T-helper 22 cell (primary cell): ENCODE measurements at regions not wholly inside any gene's neighbourhood (a gene's known extent, or its start where the extent isn't known, plus 50 kb on each side); places are given as distances from the start of the nearest gene placed in this dataset.

Source experiments
- DNase-seq: peaks from one replicate; pipeline ENCODE4 v3.0.0-alpha.2; 2020; ENCODE audit warnings: low read depth

- DNase-seq = no peak
Measured at GRCh38 chr4:18247189-18247588, 225.6 kb upstream of the LCORL start.

GRCh38 chr4:18242919-18243693, 221.6 kb upstream of the LCORL start:
- DNase-seq = no peak

GRCh38 chr4:18241727-18242126, 220.2 kb upstream of the LCORL start:
- DNase-seq = no peak

GRCh38 chr4:18234108-18234507, 212.6 kb upstream of the LCORL start:
- no peak for DNase-seq

GRCh38 chr4:18231726-18232125, 210.2 kb upstream of the LCORL start:
- DNase-seq = no peak

- no peak for DNase-seq
Measured at GRCh38 chr4:18227880-18228279, 206.3 kb upstream of the LCORL start.

GRCh38 chr4:18214411-18215055, 193.0 kb upstream of the LCORL start:
- no peak for DNase-seq

- no peak for DNase-seq
Measured at GRCh38 chr4:18213576-18214198, 192.1 kb upstream of the LCORL start.

- no peak for DNase-seq
Measured at GRCh38 chr4:18209448-18209847, 187.9 kb upstream of the LCORL start.

- no peak for DNase-seq
Measured at GRCh38 chr4:18203966-18204365, 182.4 kb upstream of the LCORL start.

- no peak for DNase-seq
Measured at GRCh38 chr4:18202486-18202885, 180.9 kb upstream of the LCORL start.

- no peak for DNase-seq
Measured at GRCh38 chr4:18201885-18202284, 180.3 kb upstream of the LCORL start.

GRCh38 chr4:18198653-18199052, 177.1 kb upstream of the LCORL start:
- DNase-seq = no peak

GRCh38 chr4:18197467-18197866, 175.9 kb upstream of the LCORL start:
- DNase-seq = no peak

- no peak for DNase-seq
Measured at GRCh38 chr4:18194278-18194677, 172.7 kb upstream of the LCORL start.

- no peak for DNase-seq
Measured at GRCh38 chr4:18192901-18193300, 171.3 kb upstream of the LCORL start.

- no peak for DNase-seq
Measured at GRCh38 chr4:18185491-18185890, 163.9 kb upstream of the LCORL start.

- no peak for DNase-seq
Measured at GRCh38 chr4:18180892-18181291, 159.3 kb upstream of the LCORL start.

GRCh38 chr4:18180122-18180521, 158.6 kb upstream of the LCORL start:
- no peak for DNase-seq

- no peak for DNase-seq
Measured at GRCh38 chr4:18171896-18172295, 150.3 kb upstream of the LCORL start.

GRCh38 chr4:18167831-18168230, 146.3 kb upstream of the LCORL start:
- DNase-seq = no peak

- no peak for DNase-seq
Measured at GRCh38 chr4:18166925-18167324, 145.4 kb upstream of the LCORL start.

- no peak for DNase-seq
Measured at GRCh38 chr4:18162453-18162852, 140.9 kb upstream of the LCORL start.
